Endodermal cell (in vitro differentiated cells): ENCODE measurements at regions not wholly inside any gene's neighbourhood (a gene's known extent, or its start where the extent isn't known, plus 50 kb on each side); places are given as distances from the start of the nearest gene placed in this dataset.
A peak's percentile ranks its signal among the peaks of the same experiment; 100 is the strongest.

ENCODE experiments used
- DNase-seq: peaks from one replicate; pipeline ENCODE4 v3.0.0-alpha.2; 2017
- H3K27ac ChIP-seq: 2 replicates; pipeline ENCODE4 v1.5.1; 2013; ENCODE audit warnings: mild to moderate bottlenecking, low read depth, low read length, moderate library complexity
- H3K27me3 ChIP-seq: 2 replicates; pipeline ENCODE4 v1.6.1; 2013; ENCODE audit warnings: mild to moderate bottlenecking, low read length, moderate library complexity; ENCODE audit not compliant: insufficient read depth, control insufficient read depth, poor library complexity, severe bottlenecking
- H3K36me3 ChIP-seq: 2 replicates; pipeline ENCODE4 v1.7.0; 2013; ENCODE audit warnings: mild to moderate bottlenecking, low read length, moderate library complexity; ENCODE audit not compliant: control insufficient read depth, insufficient read depth
- H3K4me1 ChIP-seq: one replicate; pipeline ENCODE4 v1.7.0; 2013; ENCODE audit warnings: low read length; ENCODE audit not compliant: control insufficient read depth, insufficient read depth
- H3K4me3 ChIP-seq: 2 replicates; pipeline ENCODE4 v1.5.1; 2013; ENCODE audit warnings: mild to moderate bottlenecking, low read length, moderate library complexity
- H3K9ac ChIP-seq: 2 replicates; pipeline ENCODE4 v1.6.1; 2013; ENCODE audit warnings: mild to moderate bottlenecking, low read length, moderate library complexity; ENCODE audit not compliant: poor library complexity, severe bottlenecking; ENCODE audit errors: extremely low read depth
- H3K9me3 ChIP-seq: 2 replicates; pipeline ENCODE4 v1.6.1; 2013; ENCODE audit warnings: mild to moderate bottlenecking, low read length, moderate library complexity; ENCODE audit not compliant: control insufficient read depth
- H3K27ac Mint-ChIP-seq: 2 replicates; pipeline ENCODE4 v1.8.0; 2020; ENCODE audit warnings: mixed read lengths
- H3K27me3 Mint-ChIP-seq: 2 replicates; pipeline ENCODE4 v1.8.0; 2021; ENCODE audit warnings: mild to moderate bottlenecking, mixed read lengths; ENCODE audit not compliant: insufficient read depth
- H3K36me3 Mint-ChIP-seq: 2 replicates; pipeline ENCODE4 v1.8.0; 2020; ENCODE audit warnings: low read depth, mixed read lengths
- H3K4me1 Mint-ChIP-seq: 2 replicates; pipeline ENCODE4 v1.8.0; 2020; ENCODE audit warnings: mixed read lengths
- H3K4me3 Mint-ChIP-seq: 2 replicates; pipeline ENCODE4 v1.8.0; 2020; ENCODE audit warnings: mild to moderate bottlenecking, moderate library complexity, mixed read lengths
- H3K9me3 Mint-ChIP-seq: 2 replicates; pipeline ENCODE4 v1.8.0; 2020; ENCODE audit warnings: mild to moderate bottlenecking, mixed read lengths
- CTCF ChIP-seq: fragments of 200-600 bp; sonication (generic); conservative IDR thresholded peaks from 2 replicates; pipeline ENCODE4 v1.5.0; 2021; ENCODE audit warnings: antibody characterized with exemption, mild to moderate bottlenecking
- WGBS, 2 experiments: methylation state at CpG; one replicate each; pipeline versions ENCODE4 v1.1.5 to v1.1.7; 2013; ENCODE audit warnings: missing lambda C conversion rate in 2 of 2, mixed read lengths in 1 of 2; ENCODE audit not compliant: insufficient coverage in 1 of 2, insufficient read length in 1 of 2; 5-methylcytosine and 5-hydroxymethylcytosine counted together

GRCh38 chr7:16034353-16034752 lies 347.9 kb upstream of the MEOX2 start:
- H3K36me3 ChIP-seq: no peaks in the 10 kb centered on the region
- TF ChIP-seq CTCF: no peak
- no peak overlapping the region for H3K27ac ChIP-seq
- Mint-ChIP-seq H3K27me3 (no peaks in the 10 kb centered on the region), H3K27ac (peak overlapping the region; percentile 23), H3K9me3 (peaks cover 4% of the 10 kb centered on the region), H3K4me3 (no peak overlapping the region), H3K36me3 (no peaks in the 10 kb centered on the region), H3K4me1 (peaks cover 6% of the 10 kb centered on the region)
- 94% methylated on average over 2 of the region's 2 CpGs; no CpG with 5 or more reads in 1 of the 2 experiments for WGBS, 2 experiments
- H3K4me1 ChIP-seq: peaks cover 8% of the 10 kb centered on the region
- H3K4me3 ChIP-seq: no peak overlapping the region
- DNase-seq: no peak
- H3K27me3 ChIP-seq: no peaks in the 10 kb centered on the region
- H3K9me3 ChIP-seq: no peaks in the 10 kb centered on the region
- H3K9ac ChIP-seq: no peak overlapping the region

GRCh38 chr7:16033233-16033632 lies 346.8 kb upstream of the MEOX2 start:
- H3K4me3 ChIP-seq: no peak overlapping the region
- Mint-ChIP-seq H3K4me3 (no peak overlapping the region), H3K27ac (peak overlapping the region; percentile 24), H3K36me3 (no peaks in the 10 kb centered on the region), H3K9me3 (peaks cover 4% of the 10 kb centered on the region), H3K4me1 (peaks cover 6% of the 10 kb centered on the region), H3K27me3 (no peaks in the 10 kb centered on the region)
- no peaks in the 10 kb centered on the region for H3K27me3 ChIP-seq
- no peak overlapping the region for H3K27ac ChIP-seq
- no peaks in the 10 kb centered on the region for H3K9me3 ChIP-seq
- no peak overlapping the region for H3K9ac ChIP-seq
- no peak for TF ChIP-seq CTCF
- WGBS, 2 experiments: 77% methylated on average over 1 of the region's 2 CpGs; no CpG with 5 or more reads in 1 of the 2 experiments
- DNase-seq: no peak
- H3K4me1 ChIP-seq: peaks cover 8% of the 10 kb centered on the region
- H3K36me3 ChIP-seq: no peaks in the 10 kb centered on the region

- Mint-ChIP-seq H3K9me3 (no peaks in the 10 kb centered on the region), H3K27ac (no peak overlapping the region), H3K4me1 (peaks cover 6% of the 10 kb centered on the region), H3K4me3 (no peak overlapping the region), H3K36me3 (no peaks in the 10 kb centered on the region), H3K27me3 (no peaks in the 10 kb centered on the region)
- H3K27me3 ChIP-seq: no peaks in the 10 kb centered on the region
- no peaks in the 10 kb centered on the region for H3K9me3 ChIP-seq
- no peak overlapping the region for H3K4me3 ChIP-seq
- no peak overlapping the region for H3K9ac ChIP-seq
- no peak for TF ChIP-seq CTCF
- DNase-seq: no peak
- H3K4me1 ChIP-seq: peaks cover 4% of the 10 kb centered on the region
- no peaks in the 10 kb centered on the region for H3K36me3 ChIP-seq
- H3K27ac ChIP-seq: no peak overlapping the region
- 73 to 77% methylated on average over 5 of the region's 5 CpGs for WGBS, 2 experiments
These were observed 342.2 kb upstream of the MEOX2 start for GRCh38 chr7:16028636-16029035.
